ENCODE measurements at regions not wholly inside any gene's neighbourhood (a gene's known extent, or its start where the extent isn't known, plus 50 kb on each side); places are given as distances from the start of the nearest gene placed in this dataset.

DNA sequence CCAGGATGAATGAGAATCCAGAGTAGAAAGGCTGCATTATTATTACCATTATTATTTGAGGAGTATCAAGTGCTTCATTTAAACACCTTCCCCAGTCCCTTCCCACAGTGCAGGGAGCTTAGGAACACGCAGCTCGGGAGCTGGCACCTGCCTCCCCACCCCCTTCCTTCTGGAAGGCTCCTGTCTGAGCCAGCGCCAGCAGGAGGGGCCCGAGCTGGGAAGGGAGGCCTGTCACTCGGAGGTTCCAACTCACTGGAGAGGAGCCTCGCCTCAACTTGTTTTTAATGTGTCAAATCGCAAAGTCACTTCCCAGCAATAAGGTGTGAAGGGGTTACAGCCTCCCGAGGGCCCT, 156.4 kb upstream of the IRX4 start:
- CTCF ChIA-PET (ENCODE audit: partially characterized antibody), result interaction anchor here (0.6 to 2.0 kb wide), 11 partner anchors 9 to 370 kb away, joined by 3 to 9 read pairs (median 3); no protein-coding TSS in a partner anchor
- Histone ChIP-seq H3K79me2 (ENCODE audit: control insufficient read depth in 1 of 2, insufficient read depth in 2 of 2, low read length in 2 of 2) (no peaks in the 10 kb centered on the region), H3K56ac (replicated peaks; ENCODE audit: insufficient read length, low read depth, low read length) (no peak overlapping the region), H4K20me1 (replicated peaks in 1 of 2; ENCODE audit: control insufficient read depth in 1 of 2, insufficient read depth in 2 of 2, low read length in 2 of 2) (no peaks in the 10 kb centered on the region), H2BK120ac (replicated peaks; ENCODE audit: low read depth, low read length) (no peak overlapping the region), H3K23ac (ENCODE audit: insufficient read length) (no peak overlapping the region), H4K5ac (ENCODE audit: insufficient read length, low read depth, low read length) (no peak overlapping the region), H3K4me3 (ENCODE audit: extremely low read depth in 1 of 4, insufficient read depth in 2 of 4, low read depth in 3 of 4, low read length in 4 of 4) (no peak overlapping the region), H4K8ac (ENCODE audit: extremely low read depth, insufficient read depth, low read length) (no peak overlapping the region), H2BK5ac (ENCODE audit: low read depth, low read length) (no peak overlapping the region), H2AFZ (ENCODE audit: low read length) (no peak overlapping the region), H3K14ac (ENCODE audit: insufficient read length) (no peak overlapping the region), H2BK12ac (ENCODE audit: low read depth, low read length) (no peak overlapping the region), H3K4me2 (ENCODE audit: insufficient read depth in 1 of 2, low read depth in 2 of 2, low read length in 2 of 2) (peak overlapping the region in 1 of 2 experiments; percentile 38; a peak in 2 of 4 replicates), H3K23me2 (ENCODE audit: low read depth, low read length) (no peaks in the 10 kb centered on the region), H3K18ac (ENCODE audit: extremely low read depth, low read length) (no peak overlapping the region), H2BK15ac (ENCODE audit: low read length) (no peak overlapping the region), H3K4me1 (replicated peaks in 1 of 4; ENCODE audit: control insufficient read depth in 3 of 4, insufficient read depth in 4 of 4, low read length in 3 of 4) (peaks cover 0 to 8% (median 0%) of the 10 kb centered on the region in 4 experiments; a peak in 3 of 7 replicates), H4K91ac (replicated peaks; ENCODE audit: insufficient read length, low read length) (no peak overlapping the region), H3K27ac (ENCODE audit: low read depth, low read length) (no peak overlapping the region), H3K4ac (replicated peaks; ENCODE audit: insufficient read length, low read depth, low read length) (no peak overlapping the region), H3K9me3 (ENCODE audit: insufficient read depth in 2 of 2, low read depth in 1 of 2, low read length in 1 of 2) (no peaks in the 10 kb centered on the region), H3K36me3 (ENCODE audit: control insufficient read depth in 2 of 4, insufficient read depth in 4 of 4, low read length in 3 of 4) (no peaks in the 10 kb centered on the region), H2BK20ac (ENCODE audit: low read length) (no peak overlapping the region), H3K9ac (replicated peaks in 1 of 4; ENCODE audit: extremely low read depth in 1 of 4, low read depth in 3 of 4, low read length in 3 of 4) (no peak overlapping the region), H3K27me3 (replicated peaks in 1 of 4; ENCODE audit: control insufficient read depth in 3 of 4, extremely low read depth in 1 of 4, insufficient read depth in 3 of 4, low read length in 3 of 4) (no peaks in the 10 kb centered on the region), H2AK5ac (ENCODE audit: low read depth, low read length) (no peak overlapping the region), H3K79me1 (ENCODE audit: low read depth, low read length) (no peaks in the 10 kb centered on the region)
- FAIRE-seq, result no peak
- POLR2A ChIA-PET (ENCODE audit: partially characterized antibody), result no interaction called here
- 65% methylated on average over 7 of the region's 8 CpGs; no CpG with 5 or more reads in 1 of the 2 experiments for WGBS, 2 experiments (ENCODE audit: extremely low coverage in 1 of 2, insufficient coverage in 1 of 2, insufficient read length in 1 of 2, insufficient replicate concordance in 2 of 2, low coverage in 1 of 2, low lambda C conversion rate in 2 of 2, missing lambda C conversion rate in 1 of 2)
- DNase-seq (ENCODE audit: low read depth in 1 of 2, low spot score in 2 of 2), result peak in 1 of 2 experiments; percentile 59
- TF ChIP-seq SP2 (IDR thresholded peaks at IDR 0.05; ENCODE audit: low read length), result no peak
- no peak for TF ChIP-seq JUN (IDR thresholded peaks at IDR 0.05; ENCODE audit: low read depth, low read length)
- no peak for TF ChIP-seq EZH2 (IDR thresholded peaks at IDR 0.05; ENCODE audit: low read depth, low read length, severe bottlenecking)
- TF ChIP-seq, protein P1, sequence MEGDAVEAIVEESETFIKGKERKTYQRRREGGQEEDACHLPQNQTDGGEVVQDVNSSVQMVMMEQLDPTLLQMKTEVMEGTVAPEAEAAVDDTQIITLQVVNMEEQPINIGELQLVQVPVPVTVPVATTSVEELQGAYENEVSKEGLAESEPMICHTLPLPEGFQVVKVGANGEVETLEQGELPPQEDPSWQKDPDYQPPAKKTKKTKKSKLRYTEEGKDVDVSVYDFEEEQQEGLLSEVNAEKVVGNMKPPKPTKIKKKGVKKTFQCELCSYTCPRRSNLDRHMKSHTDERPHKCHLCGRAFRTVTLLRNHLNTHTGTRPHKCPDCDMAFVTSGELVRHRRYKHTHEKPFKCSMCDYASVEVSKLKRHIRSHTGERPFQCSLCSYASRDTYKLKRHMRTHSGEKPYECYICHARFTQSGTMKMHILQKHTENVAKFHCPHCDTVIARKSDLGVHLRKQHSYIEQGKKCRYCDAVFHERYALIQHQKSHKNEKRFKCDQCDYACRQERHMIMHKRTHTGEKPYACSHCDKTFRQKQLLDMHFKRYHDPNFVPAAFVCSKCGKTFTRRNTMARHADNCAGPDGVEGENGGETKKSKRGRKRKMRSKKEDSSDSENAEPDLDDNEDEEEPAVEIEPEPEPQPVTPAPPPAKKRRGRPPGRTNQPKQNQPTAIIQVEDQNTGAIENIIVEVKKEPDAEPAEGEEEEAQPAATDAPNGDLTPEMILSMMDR (IDR thresholded peaks at IDR 0.05; ENCODE audit: control extremely low read depth in 1 of 3, insufficient read depth in 1 of 3, low read depth in 1 of 3, low read length in 3 of 3), result no peak
- no peak for TF ChIP-seq SIN3A (conservative IDR thresholded peaks at IDR 0.05 in 1 of 2, IDR thresholded peaks at IDR 0.05 in 1 of 2; ENCODE audit: low read depth in 1 of 2, low read length in 2 of 2)
- no peak for TF ChIP-seq KDM4A (IDR thresholded peaks at IDR 0.05; ENCODE audit: low read depth, low read length, severe bottlenecking)
- TF ChIP-seq RFX5 (IDR thresholded peaks at IDR 0.05; ENCODE audit: borderline replicate concordance, low read depth, low read length), result no peak
- TF ChIP-seq KDM1A (IDR thresholded peaks at IDR 0.05; ENCODE audit: borderline replicate concordance, low read length), result no peak
- no peak for TF ChIP-seq PHF8 (conservative IDR thresholded peaks at IDR 0.05; ENCODE audit: low read depth, low read length)
- no peak for TF ChIP-seq POU5F1 (IDR thresholded peaks at IDR 0.05; ENCODE audit: low read depth, low read length)

Data from H1 (cell line).